ENCODE measurements at regions not wholly inside any gene's neighbourhood (a gene's known extent, or its start where the extent isn't known, plus 50 kb on each side); places are given as distances from the start of the nearest gene placed in this dataset.
A peak's percentile ranks its signal among the peaks of the same experiment; 100 is the strongest.

DNA sequence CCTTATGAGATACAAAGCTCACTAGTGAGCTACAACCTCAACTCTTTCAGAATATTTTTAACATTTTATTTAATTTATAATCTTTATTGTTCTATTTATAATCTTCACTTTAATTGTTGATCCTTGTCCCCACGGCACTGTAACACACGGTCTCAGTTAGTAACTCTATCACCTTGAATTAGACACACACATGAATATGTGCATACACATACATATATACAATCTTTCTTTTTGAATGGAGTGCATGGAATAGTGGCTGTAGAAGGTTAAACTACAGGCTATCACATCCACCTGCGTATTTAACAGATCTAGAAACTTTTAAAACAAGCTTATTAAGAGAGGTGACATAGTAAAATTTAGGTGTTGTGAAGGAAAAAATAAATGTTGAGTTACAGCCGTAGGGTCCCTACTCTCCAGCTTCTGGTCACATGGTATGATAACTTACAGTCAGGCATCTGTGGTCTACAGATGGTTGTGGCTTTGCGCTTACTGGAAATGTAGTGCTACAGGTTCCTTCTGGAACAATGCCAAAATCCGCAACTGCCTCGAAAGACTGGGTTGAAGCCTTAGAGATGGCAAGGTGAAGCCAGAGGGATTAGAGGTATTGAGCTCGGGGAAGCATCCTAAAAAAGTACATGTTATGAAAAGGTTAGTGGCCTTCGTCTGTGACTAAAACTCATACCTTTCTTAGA is 1324.1 kb upstream of the SLC39A10 start:
- no peak overlapping the region for H3K4me3 ChIP-seq
- H3K36me3 ChIP-seq: no peaks in the 10 kb centered on the region
- WGBS, 2 donors: 56 to 74% methylated on average over 9 of the region's 9 CpGs
- H3K9me3 ChIP-seq: no peaks in the 10 kb centered on the region
- H3K27me3 ChIP-seq: no peaks in the 10 kb centered on the region
- H3K4me1 ChIP-seq: no peaks in the 10 kb centered on the region
- no peak for ATAC-seq
- DNase-seq: no peak
- no peak for FAIRE-seq
- H3K27ac ChIP-seq: no peak overlapping the region
- intact Hi-C loops (cut with DNase I): no loop called here
- TF ChIP-seq, protein P1, sequence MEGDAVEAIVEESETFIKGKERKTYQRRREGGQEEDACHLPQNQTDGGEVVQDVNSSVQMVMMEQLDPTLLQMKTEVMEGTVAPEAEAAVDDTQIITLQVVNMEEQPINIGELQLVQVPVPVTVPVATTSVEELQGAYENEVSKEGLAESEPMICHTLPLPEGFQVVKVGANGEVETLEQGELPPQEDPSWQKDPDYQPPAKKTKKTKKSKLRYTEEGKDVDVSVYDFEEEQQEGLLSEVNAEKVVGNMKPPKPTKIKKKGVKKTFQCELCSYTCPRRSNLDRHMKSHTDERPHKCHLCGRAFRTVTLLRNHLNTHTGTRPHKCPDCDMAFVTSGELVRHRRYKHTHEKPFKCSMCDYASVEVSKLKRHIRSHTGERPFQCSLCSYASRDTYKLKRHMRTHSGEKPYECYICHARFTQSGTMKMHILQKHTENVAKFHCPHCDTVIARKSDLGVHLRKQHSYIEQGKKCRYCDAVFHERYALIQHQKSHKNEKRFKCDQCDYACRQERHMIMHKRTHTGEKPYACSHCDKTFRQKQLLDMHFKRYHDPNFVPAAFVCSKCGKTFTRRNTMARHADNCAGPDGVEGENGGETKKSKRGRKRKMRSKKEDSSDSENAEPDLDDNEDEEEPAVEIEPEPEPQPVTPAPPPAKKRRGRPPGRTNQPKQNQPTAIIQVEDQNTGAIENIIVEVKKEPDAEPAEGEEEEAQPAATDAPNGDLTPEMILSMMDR (IDR thresholded peaks at IDR 0.05): no peak

DNA sequence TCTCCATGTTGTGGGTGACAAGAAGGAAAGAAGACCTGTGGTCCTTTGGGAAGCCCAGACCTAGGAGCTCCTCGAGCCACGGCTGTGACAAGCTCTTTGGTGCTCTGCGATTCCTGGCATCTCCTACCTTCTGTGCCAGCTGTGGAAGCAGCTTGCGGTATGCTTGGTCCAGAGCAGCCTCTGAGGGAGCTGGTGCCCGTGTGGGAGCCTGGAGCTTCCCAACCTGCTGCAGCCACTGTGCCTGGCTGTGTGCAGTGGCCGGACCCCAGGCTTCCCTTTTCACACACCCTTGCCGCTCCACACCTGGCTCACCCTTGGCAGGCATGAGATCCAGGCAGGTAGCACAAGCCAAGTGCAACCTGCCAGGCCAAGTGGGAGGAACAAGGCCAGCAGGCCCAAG is 1328.6 kb upstream of the SLC39A10 start:
- Histone ChIP-seq H3K4me3 (no peak overlapping the region), H3K9me3 (no peaks in the 10 kb centered on the region), H3K27ac (no peak overlapping the region), H3K4me1 (no peaks in the 10 kb centered on the region), H3K27me3 (no peaks in the 10 kb centered on the region), H3K36me3 (no peaks in the 10 kb centered on the region)
- TF ChIP-seq, protein P1 (IDR thresholded peaks at IDR 0.05): no peak
- peak in 1 of 6 donors; percentile 27 for DNase-seq
- 72 to 83% methylated on average over 7 of the region's 7 CpGs for WGBS, 2 donors
- no peak for FAIRE-seq
- intact Hi-C loops (cut with DNase I): no loop called here
- ATAC-seq: no peak

DNA sequence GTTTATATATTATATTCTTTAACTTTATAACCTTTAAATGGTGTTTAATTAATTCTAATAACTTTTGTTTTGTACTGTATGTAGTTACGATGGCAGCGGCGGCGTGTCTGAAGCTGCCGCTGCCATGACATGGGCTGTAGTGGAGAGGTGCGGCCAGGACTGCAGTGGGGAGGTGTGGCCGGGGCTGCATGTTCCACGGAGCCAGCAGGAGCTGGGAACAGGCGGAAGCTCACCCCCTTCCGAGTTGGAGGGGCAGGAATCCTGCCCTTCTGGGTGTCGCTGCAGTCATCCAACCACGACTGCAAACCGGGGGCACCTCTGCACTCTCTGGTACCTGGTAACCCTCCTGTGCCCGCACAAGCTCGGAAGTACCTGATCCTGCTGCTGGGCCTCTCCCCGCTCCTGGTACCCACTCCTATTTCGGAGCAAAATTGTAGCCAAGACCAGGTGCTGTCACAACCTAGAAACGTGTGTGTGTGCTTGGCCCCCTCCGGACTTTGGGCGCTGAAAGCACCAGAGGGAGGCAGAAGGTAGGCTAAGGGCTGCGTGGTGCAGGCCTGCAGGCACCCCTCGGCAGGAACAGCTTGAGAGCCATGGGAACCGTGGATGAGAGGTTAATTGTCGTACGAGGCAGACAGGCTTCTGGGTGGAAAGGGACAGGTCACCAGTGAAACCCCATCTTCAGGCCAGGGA is 1329.7 kb upstream of the SLC39A10 start:
- TF ChIP-seq, protein P1 (IDR thresholded peaks at IDR 0.05): no peak
- DNase-seq: peak in 1 of 6 donors; percentile 26
- H3K27ac ChIP-seq: no peak overlapping the region
- H3K4me3 ChIP-seq: no peak overlapping the region
- no peak for FAIRE-seq
- no peaks in the 10 kb centered on the region for H3K4me1 ChIP-seq
- WGBS, 2 donors: 74 to 82% methylated on average over 25 of the region's 25 CpGs
- H3K36me3 ChIP-seq: no peaks in the 10 kb centered on the region
- H3K27me3 ChIP-seq: no peaks in the 10 kb centered on the region
- intact Hi-C loops (cut with DNase I): no loop called here
- ATAC-seq: no peak
- no peaks in the 10 kb centered on the region for H3K9me3 ChIP-seq

DNA sequence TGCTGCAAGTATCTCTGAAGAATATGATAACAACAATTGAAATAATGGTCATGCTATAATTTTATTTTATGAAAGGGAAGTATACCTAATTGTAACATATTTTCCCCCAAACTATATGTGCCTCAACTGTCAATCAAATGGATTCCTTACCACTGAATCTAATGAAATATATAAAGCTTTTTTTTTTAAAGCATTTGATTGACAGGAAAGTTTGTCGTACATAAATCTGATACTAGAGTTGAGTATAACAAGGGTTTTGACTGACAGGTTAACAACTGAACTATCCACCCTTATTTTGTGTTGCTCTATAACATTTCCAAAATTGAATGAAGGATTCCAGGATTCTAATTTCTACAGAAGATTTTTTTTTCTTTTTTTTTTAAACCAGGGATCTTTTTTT is 1333.3 kb upstream of the SLC39A10 start:
- TF ChIP-seq, protein P1 (IDR thresholded peaks at IDR 0.05): no peak
- Histone ChIP-seq H3K27ac (no peak overlapping the region), H3K9me3 (no peaks in the 10 kb centered on the region), H3K27me3 (no peaks in the 10 kb centered on the region), H3K36me3 (no peaks in the 10 kb centered on the region), H3K4me3 (no peak overlapping the region), H3K4me1 (no peaks in the 10 kb centered on the region)
- intact Hi-C loops (cut with DNase I): no loop called here
- 55% methylated on average over 1 of the region's 1 CpG for WGBS, 2 donors
- FAIRE-seq (no peak), ATAC-seq (no peak), DNase-seq (no peak)

DNA sequence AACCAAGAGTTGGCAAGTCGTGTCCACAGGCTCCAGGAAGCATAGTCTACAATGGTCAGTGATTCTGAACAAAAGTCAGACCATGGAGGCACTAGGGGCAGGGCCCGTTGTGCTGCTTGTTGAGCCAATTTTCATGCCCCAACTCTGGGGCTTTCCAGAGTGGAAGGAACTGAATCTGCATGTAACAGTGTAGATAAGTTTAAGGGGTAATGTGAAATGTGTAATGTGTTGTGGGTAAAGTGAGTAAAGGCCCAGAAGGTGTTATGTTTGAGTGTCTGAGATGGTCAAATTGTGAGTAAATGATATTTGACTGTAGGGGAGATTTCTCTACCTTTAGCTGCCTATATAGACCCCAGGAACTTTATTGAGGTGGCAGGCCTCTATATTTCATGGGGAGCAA is 1336.5 kb upstream of the SLC39A10 start:
- no peak overlapping the region for H3K4me3 ChIP-seq
- no peaks in the 10 kb centered on the region for H3K9me3 ChIP-seq
- no peaks in the 10 kb centered on the region for H3K27me3 ChIP-seq
- no peak for DNase-seq
- no peak overlapping the region for H3K27ac ChIP-seq
- FAIRE-seq: no peak
- 53 to 65% methylated on average over 2 of the region's 2 CpGs for WGBS, 2 donors
- TF ChIP-seq, protein P1 (IDR thresholded peaks at IDR 0.05): no peak
- no peak for ATAC-seq
- H3K4me1 ChIP-seq: no peaks in the 10 kb centered on the region
- no peaks in the 10 kb centered on the region for H3K36me3 ChIP-seq
- intact Hi-C loops (cut with DNase I): no loop called here
